ENCODE measurements at regions not wholly inside any gene's neighbourhood (a gene's known extent, or its start where the extent isn't known, plus 50 kb on each side); places are given as distances from the start of the nearest gene placed in this dataset.
A peak's percentile ranks its signal among the peaks of the same experiment; 100 is the strongest.
"Not testable (repeated sequence)": the region's sequence is repeated elsewhere in the genome, so short reads cannot be mapped to it uniquely, and the experiment has no call there.

DNA sequence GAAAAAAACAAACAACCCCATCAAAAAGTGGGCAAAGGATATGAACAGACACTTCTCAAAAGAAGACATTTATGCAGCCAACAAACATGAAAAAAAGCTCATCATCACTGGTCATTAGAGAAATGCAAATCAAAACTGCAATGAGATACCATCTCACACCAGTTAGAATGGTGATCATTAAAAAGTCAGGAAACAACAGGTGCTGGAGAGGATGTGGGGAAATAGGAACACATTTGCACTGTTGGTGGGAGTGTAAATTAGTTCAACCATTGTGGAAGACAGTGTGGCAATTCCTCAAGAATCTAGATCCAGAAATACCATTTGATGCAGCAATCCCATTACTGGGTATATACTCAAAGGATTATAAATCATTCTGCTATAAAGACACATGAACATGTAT, 85.5 kb upstream of the WSB1 start:
- DNase-seq (ENCODE audit: low read depth) = not testable (repeated sequence)

- no peak for DNase-seq (ENCODE audit: low read depth)
These were observed 84.6 kb upstream of the WSB1 start for GRCh38 chr17:27209316-27209715.

- not testable (repeated sequence) for DNase-seq (ENCODE audit: low read depth)
These were observed 83.1 kb upstream of the WSB1 start for GRCh38 chr17:27210809-27211208.

GRCh38 chr17:27216836-27217235, 77.1 kb upstream of the WSB1 start:
- no peak for DNase-seq (ENCODE audit: low read depth)

- no peak for DNase-seq (ENCODE audit: low read depth)
These were observed 76.3 kb upstream of the WSB1 start for GRCh38 chr17:27217631-27218030.

DNA sequence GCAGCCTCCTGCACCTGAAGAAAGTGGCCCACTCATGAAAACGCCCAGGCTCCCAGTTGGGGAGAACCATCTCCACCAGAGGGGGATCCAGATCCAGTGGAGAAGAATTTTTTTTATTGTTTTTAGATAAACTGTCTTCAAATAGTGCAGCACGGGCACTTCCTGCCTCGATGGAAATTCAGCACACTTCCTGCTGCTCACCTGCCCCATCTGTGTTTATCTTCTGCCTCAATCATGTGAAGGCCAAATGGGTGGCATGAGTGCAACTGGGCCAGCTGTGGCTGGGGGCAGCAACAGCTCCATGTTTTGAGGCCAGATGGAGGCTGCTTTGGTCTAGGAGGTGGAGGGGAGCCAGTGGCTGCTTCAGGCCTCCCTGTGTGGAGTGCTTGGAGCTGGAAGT, 75.9 kb upstream of the WSB1 start:
- DNase-seq (ENCODE audit: low read depth) = no peak

DNA sequence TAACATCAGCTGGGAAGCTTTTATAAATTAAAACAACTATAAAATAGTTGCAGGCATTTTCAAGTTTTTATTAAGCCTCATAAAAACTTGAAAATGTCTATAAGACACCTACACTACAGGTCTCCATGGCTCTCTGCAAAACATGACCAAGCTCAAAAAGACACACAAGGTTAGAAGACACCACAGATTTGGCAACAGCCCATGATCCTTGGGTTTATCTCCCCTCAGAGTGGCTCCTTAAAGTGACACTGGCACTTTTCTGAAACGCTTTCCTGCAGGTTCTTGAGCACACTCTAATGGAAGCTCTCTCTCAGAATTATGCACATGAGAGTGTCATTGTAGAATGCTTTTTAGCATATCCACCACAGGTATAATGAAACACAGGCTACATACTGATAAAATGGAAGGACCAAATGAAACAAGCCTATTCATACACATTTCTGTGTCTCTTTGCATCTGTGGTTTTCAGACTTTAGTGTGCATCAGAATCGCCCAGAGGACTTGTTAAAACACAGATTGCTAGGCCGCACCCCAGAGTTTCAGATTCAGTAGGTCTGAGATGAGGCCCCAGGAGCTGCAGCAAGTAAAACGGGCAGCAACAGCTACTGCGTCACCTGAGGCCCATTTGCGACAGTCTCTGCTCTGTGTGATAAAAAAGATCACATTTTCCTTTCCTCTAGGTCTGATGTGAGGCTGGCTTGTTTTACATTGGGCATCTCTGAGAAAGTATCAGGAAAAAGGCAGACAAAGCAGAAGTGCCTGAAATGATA, 75.0 kb upstream of the WSB1 start:
- no peak for DNase-seq (ENCODE audit: low read depth)

DNA sequence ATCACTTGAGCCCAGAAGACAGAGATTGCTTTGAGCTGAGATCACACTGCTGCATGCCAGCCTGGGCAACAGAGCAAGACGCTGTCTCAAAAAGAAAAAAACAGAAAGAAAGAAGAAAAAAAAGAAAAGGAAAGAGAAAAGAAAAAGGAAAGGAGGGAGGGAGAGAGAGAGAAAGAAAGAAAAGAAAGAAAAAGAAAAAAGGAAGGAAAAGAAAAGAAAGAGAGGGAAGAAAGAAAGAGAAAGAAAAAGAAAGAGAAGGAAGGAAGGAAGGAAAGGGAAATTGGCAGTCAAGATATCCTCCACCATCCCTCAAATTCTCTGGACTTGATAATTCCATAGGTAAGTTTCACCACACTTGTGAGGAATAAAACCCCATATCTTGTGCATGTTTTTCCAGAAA, 71.4 kb upstream of the WSB1 start:
- DNase-seq (ENCODE audit: low read depth) = no peak

DNA sequence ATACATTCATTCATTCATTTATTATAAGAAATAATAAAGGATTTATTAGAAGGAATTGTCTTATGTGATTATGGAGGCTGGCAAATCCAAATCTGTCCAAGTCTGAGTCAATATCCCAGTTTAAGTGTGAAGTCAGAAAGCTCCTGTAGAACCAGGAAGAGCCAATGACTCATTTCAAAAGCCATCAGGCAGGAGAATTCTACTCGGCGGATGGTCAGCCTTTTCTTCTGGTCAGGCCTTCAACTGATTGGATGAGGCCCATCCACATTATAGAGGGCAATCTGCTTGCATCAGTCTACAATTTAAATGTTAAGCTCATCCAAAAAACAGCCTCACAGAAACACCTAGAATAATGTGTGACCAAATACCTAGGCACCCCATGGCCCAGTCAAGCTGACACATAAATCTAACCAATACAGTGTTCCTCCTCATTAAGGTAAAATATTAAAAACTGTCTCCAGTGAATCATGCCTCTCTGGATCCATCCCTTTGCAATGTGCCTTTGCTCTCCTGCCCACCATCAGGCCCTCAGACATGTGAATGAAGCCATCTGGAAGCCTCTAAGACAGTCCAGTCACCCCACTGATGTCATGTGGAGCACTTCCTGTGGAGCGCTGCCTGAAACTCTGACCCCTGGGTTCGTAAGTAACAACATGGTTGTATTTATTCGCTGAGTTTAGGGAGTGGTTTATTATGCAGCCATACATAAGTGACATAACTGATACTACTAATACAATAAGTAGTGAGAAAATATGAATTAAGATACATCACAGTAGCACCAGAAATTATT, 69.2 kb upstream of the WSB1 start:
- DNase-seq (ENCODE audit: low read depth) = no peak

DNA sequence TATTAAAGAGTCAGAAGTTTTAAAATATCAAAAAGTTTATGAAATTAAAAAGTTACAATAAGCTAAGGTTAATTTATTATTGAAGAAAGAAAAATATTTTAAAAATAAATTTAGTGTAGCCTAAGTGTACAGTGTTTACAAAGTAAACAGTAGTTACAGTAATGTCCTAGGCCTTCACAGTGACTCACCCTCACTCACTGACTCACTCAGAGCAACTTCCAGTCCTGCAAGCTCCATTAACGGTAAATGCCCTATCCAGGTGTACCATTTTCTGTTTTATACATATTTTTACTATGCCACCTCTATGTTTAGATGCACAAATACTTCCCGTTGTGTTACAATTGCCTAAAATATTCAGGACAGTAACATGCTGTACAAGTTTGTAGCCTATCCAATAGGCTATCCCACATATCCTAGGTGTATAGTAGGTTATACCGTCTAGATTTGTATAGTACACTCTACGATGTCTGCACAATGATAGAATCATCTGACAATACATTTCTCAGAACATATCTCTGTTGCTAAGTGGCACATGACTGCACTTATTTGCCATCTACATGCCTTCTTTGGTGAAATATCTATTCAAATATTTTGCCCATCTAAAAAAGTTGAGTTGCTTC, 67.2 kb upstream of the WSB1 start:
- no peak for DNase-seq (ENCODE audit: low read depth)

GRCh38 chr17:27230996-27231395, 62.9 kb upstream of the WSB1 start:
- no peak for DNase-seq (ENCODE audit: low read depth)

DNA sequence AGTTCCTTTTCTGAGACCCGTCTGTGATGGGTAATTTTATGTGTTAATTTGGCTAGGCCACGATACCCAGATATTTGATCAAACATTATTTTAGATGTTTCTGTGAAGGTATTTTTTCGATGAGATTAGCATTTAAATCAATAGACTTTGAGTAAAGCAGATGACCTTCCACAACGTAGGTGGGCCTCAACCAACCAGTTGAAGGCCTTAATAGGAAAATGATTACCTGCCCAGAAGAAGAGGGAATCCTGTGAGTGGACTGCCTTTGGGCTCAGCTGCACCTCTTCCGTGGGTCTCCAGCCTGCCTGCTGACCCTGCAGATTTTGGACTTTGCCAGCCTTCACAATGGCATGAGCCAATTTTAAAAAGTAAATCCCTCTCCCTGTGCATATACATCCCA, 61.6 kb upstream of the WSB1 start:
- DNase-seq (ENCODE audit: low read depth) = no peak

GRCh38 chr17:27233059-27233458, 60.9 kb upstream of the WSB1 start:
- no peak for DNase-seq (ENCODE audit: low read depth)

- DNase-seq (ENCODE audit: low read depth) = no peak
These were observed 60.1 kb upstream of the WSB1 start for GRCh38 chr17:27233776-27234175.

GRCh38 chr17:27236717-27237315, 57.1 kb upstream of the WSB1 start:
- peak; percentile 69 for DNase-seq (ENCODE audit: low read depth)

GRCh38 chr17:27237890-27238289, 56.0 kb upstream of the WSB1 start:
- no peak for DNase-seq (ENCODE audit: low read depth)

DNA sequence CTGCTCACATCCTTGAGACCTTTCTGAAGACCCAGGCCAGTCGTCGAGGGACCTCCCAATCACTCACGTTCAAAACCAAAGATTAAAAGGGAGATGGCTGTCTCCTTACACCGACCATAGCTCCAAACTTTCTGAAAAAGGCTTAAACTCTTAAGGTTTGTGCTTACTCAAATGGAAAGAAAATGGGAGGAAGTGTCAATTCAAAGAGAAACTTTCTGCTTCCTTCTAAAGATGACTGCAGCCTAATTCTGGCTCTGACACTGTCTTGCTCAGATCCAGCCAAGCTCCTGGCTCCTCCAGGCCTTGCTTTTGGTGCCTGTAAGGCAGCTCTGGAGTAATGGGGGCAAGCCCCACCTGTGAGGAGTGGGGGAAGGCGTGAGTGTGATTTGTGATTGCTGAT, 54.9 kb upstream of the WSB1 start:
- DNase-seq (ENCODE audit: low read depth) = no peak

DNA sequence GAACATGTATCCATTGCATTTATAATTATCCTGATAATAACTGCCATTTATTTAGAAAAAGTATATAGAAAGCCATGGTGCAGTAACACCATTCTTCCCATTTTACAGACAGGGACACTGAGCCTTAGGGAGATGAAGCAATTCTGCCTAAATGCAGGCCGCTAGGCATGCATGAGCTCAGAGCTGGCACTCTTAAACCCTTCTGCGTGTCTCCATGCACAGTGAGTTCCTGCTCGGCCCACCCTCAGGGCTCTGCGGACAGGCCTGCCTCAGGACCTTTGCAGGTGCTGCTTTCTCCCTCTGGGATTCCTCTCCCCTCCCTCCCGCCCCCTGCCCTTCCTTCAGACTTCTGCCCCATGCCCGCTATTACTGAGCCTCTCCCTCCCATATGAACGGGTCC, 54.3 kb upstream of the WSB1 start:
- DNase-seq (ENCODE audit: low read depth) = no peak

DNA sequence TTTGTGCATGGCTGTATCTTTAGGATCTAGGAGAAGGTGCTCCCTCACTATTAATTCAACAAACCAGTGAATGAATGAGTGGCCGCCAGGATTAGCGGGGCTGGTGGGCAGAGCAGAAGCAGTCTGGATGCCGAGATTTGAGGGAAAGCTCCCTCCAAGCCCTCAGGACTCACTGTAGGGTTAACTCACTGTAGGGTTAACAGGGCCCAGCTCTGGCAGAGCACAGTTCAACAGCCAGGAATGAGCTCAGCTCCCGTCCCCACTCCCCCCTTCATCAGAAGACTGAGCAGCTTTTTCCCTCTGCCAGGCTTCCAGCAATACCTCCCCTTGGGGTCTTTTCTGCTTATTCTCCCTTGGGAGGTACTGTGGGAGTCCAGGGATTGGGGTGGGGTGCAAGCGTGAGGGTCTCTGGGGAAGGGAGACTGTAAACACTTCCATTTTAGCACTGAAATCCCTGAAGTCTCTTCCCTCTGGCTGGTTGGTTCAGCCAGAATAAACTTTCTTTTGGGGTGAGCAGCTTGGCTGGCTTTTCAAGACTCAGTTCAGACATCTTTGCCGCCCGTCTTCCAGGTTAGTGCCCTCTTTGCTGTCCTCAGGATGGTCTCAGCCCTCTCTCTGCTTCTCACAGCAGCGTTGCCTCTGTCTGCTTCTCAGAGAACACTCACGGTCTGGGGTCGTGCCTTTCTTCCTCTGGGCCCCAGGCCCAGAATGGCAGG, 53.7 kb upstream of the WSB1 start:
- no peak for DNase-seq (ENCODE audit: low read depth)

DNA sequence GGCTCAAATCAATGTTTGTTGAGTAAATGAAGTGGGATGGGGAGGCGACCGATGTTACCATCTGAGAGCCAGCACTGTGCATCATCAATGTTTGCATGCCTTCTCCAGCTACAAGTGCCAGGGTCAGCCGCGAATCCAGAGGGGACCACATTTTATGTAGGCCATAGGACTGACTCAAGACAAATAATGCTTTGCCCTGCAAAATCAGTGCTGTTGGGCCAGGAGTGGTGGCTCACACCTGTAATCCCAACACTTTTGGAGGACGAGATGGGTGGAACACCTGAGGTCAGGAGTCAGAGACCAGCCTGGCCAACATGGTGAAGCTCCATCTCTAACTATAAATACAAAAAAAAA, 53.1 kb upstream of the WSB1 start:
- DNase-seq (ENCODE audit: low read depth) = no peak

DNA sequence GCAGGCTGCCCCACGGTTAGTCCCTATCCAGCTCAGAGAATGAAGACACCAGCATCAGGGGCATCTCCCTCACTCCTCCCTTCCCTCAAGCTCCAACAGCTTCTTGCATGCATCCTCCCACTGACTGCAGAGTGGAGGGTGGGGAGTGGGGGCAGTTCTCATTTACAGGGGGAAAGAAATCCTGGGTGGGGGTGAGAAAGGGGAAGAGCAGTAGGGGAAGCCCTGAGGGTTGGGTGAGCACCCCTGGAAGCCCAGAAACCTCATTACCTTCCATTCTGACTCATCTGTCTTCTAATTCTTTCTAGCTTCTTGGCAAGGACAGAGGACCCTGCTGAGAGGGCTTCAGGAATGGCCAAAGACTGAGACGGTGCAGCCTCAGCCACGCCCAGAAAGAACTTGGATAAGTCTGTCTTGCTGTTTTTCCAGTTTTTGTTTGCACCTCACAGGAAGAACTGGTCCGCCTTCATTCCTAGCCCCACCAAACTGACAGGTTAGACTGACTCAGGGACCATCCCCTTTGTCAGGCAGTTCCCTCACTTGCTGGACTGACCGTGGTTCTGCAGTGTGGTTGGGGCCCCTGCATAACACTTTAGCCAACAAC, 52.5 kb upstream of the WSB1 start:
- no peak for DNase-seq (ENCODE audit: low read depth)

DNA sequence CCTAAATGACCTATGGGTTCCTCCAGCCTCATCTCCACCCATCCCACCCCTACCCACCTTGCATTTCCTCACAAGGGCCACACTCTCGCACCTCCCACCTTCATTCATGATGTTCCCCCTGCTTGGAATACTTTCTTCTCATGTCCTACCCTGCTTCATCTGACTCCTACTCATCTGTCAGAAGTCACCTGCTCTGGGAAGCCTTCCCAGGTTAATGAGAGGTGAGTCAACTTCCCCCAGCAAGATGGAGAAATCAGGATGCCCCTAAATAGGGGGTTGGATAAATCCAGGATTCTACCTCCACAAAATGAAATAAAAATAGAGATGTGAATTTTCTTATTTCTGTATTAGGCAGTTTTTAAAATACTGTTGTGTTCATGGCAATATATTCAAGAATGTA, 51.0 kb upstream of the WSB1 start:
- no peak for DNase-seq (ENCODE audit: low read depth)

Measured in stimulated activated CD8-positive, alpha-beta memory T cell treated with anti-CD3 and anti-CD28 coated beads, Interleukin-15, amount 100 ng/mL, for 1 hour (primary cell).